H1 (cell line): ENCODE measurements at regions not wholly inside any gene's neighbourhood (a gene's known extent, or its start where the extent isn't known, plus 50 kb on each side); places are given as distances from the start of the nearest gene placed in this dataset.

Experiments used
- CTCF ChIA-PET: fragments of 300-600 bp; sonication (Branson Sonifier 250); formaldehyde crosslinking; loops from one replicate; lab custom pipeline; 2021; ENCODE audit not compliant: partially characterized antibody; lab: Charles Lee
- POLR2A ChIA-PET: fragments of 300-600 bp; sonication (Branson Sonifier 250); formaldehyde crosslinking; loops from one replicate; lab custom pipeline; 2021; ENCODE audit warnings: inconsistent platforms; ENCODE audit not compliant: partially characterized antibody; lab: Charles Lee
- DNase-seq, 2 experiments: peaks; one replicate each; pipeline versions ENCODE4 v3.0.0 to v3.0.0-alpha.2; 2010 to 2022; ENCODE audit warnings: low spot score in 2 of 2, low read depth in 1 of 2, mixed read lengths in 1 of 2
- FAIRE-seq: peaks from 2 replicates; lab custom pipeline; 2011; peaks lifted over from hg19 to GRCh38; lab: Jason Lieb, UNC
- H2AFZ ChIP-seq: 2 replicates; pipeline ENCODE4 v1.8.1; 2012; ENCODE audit warnings: low read length, inconsistent platforms
- H2AK5ac ChIP-seq: 2 replicates; pipeline ENCODE4 v1.6.1; 2013; ENCODE audit warnings: low read depth, low read length
- H2BK120ac ChIP-seq: replicated peaks from 2 replicates; pipeline ENCODE3; 2013; ENCODE audit warnings: low read depth, low read length, inconsistent platforms
- H2BK12ac ChIP-seq: 2 replicates; pipeline ENCODE4 v1.6.1; 2013; ENCODE audit warnings: low read depth, low read length
- H2BK15ac ChIP-seq: 2 replicates; pipeline ENCODE4 v1.6.1; 2013; ENCODE audit warnings: low read length
- H2BK20ac ChIP-seq: 2 replicates; pipeline ENCODE4 v1.6.1; 2013; ENCODE audit warnings: low read length
- H2BK5ac ChIP-seq: 2 replicates; pipeline ENCODE4 v1.6.1; 2013; ENCODE audit warnings: low read depth, low read length
- H3K14ac ChIP-seq: 2 replicates; pipeline ENCODE4 v1.6.1; 2013; ENCODE audit warnings: inconsistent platforms; ENCODE audit not compliant: insufficient read length
- H3K18ac ChIP-seq: 2 replicates; pipeline ENCODE4 v1.6.1; 2013; ENCODE audit warnings: low read length; ENCODE audit errors: extremely low read depth
- H3K23ac ChIP-seq: 2 replicates; pipeline ENCODE4 v1.6.1; 2013; ENCODE audit warnings: inconsistent platforms; ENCODE audit not compliant: insufficient read length
- H3K23me2 ChIP-seq: 2 replicates; pipeline ENCODE4 v1.6.1; 2013; ENCODE audit warnings: low read depth, low read length
- H3K27ac ChIP-seq: 2 replicates; pipeline ENCODE4 v1.6.1; 2011; ENCODE audit warnings: low read depth, low read length, inconsistent platforms
- H3K27me3 ChIP-seq, 4 experiments: replicated peaks in 1 of 4; 1 replicate in 1 of 4; 2 replicates in 3 of 4; pipeline versions ENCODE4 v1.6.1 to v1.8.1; 2011 to 2013; ENCODE audit warnings: low read length in 3 of 4, mild to moderate bottlenecking in 3 of 4, inconsistent platforms in 2 of 4, mixed read lengths in 2 of 4, moderate library complexity in 1 of 4; ENCODE audit not compliant: control insufficient read depth in 3 of 4, insufficient read depth in 3 of 4; ENCODE audit errors: extremely low read depth in 1 of 4
- H3K36me3 ChIP-seq, 4 experiments: 2 replicates each; pipeline versions ENCODE4 v1.6.1 to v1.8.1; 2011 to 2013; ENCODE audit warnings: mild to moderate bottlenecking in 4 of 4, low read length in 3 of 4, moderate library complexity in 2 of 4, control low read depth in 1 of 4, inconsistent platforms in 1 of 4; ENCODE audit not compliant: insufficient read depth in 4 of 4, control insufficient read depth in 2 of 4
- H3K4ac ChIP-seq: replicated peaks from 2 replicates; pipeline ENCODE3; 2013; ENCODE audit warnings: low read length, low read depth, mixed read lengths, inconsistent platforms; ENCODE audit not compliant: insufficient read length
- H3K4me1 ChIP-seq, 4 experiments: replicated peaks in 1 of 4; 1 replicate in 1 of 4; 2 replicates in 3 of 4; pipeline versions ENCODE4 v1.6.1 to v1.8.1; 2011 to 2013; ENCODE audit warnings: low read length in 3 of 4, inconsistent platforms in 2 of 4, mixed read lengths in 1 of 4; ENCODE audit not compliant: insufficient read depth in 4 of 4, control insufficient read depth in 3 of 4
- H3K4me2 ChIP-seq, 2 experiments: 2 replicates each; pipeline versions ENCODE4 v1.6.1 to v1.8.1; 2011 to 2013; ENCODE audit warnings: low read depth in 2 of 2, low read length in 2 of 2, control low read depth in 1 of 2, inconsistent platforms in 1 of 2, mild to moderate bottlenecking in 1 of 2; ENCODE audit not compliant: insufficient read depth in 1 of 2
- H3K4me3 ChIP-seq, 4 experiments: fragments of 200-600, 300-600 bp in 1 of 4; sonication (generic), shearing (Covaris generic), sonication (Bioruptor Twin) in 1 of 4; 2 replicates each; pipeline versions ENCODE4 v1.5.1 to v1.8.1; 2011 to 2016; ENCODE audit warnings: low read length in 4 of 4, low read depth in 3 of 4, control low read depth in 2 of 4, inconsistent platforms in 2 of 4, mild to moderate bottlenecking in 2 of 4, mixed read lengths in 1 of 4, moderate library complexity in 1 of 4; ENCODE audit not compliant: insufficient read depth in 2 of 4; ENCODE audit errors: extremely low read depth in 1 of 4
- H3K56ac ChIP-seq: replicated peaks from 2 replicates; pipeline ENCODE3; 2013; ENCODE audit warnings: low read depth, mild to moderate bottlenecking, mixed read lengths, low read length, inconsistent platforms; ENCODE audit not compliant: insufficient read length
- H3K79me1 ChIP-seq: 2 replicates; pipeline ENCODE4 v1.6.1; 2013; ENCODE audit warnings: low read depth, low read length, control low read depth
- H3K79me2 ChIP-seq, 2 experiments: 2 replicates each; pipeline versions ENCODE4 v1.6.1 to v1.8.1; 2012 to 2013; ENCODE audit warnings: low read length in 2 of 2, mild to moderate bottlenecking in 2 of 2, inconsistent platforms in 1 of 2; ENCODE audit not compliant: insufficient read depth in 2 of 2, control insufficient read depth in 1 of 2
- H3K9ac ChIP-seq, 4 experiments: replicated peaks in 1 of 4; 1 replicate in 1 of 4; 2 replicates in 3 of 4; pipeline versions ENCODE4 v1.6.1 to v1.8.1; 2011 to 2013; ENCODE audit warnings: low read depth in 3 of 4, low read length in 3 of 4, control low read depth in 2 of 4, mild to moderate bottlenecking in 2 of 4, moderate library complexity in 2 of 4, inconsistent platforms in 1 of 4; ENCODE audit errors: extremely low read depth in 1 of 4
- H3K9me3 ChIP-seq, 2 experiments: 2 replicates each; pipeline versions ENCODE4 v1.6.1 to v1.8.1; 2012 to 2013; ENCODE audit warnings: mild to moderate bottlenecking in 2 of 2, moderate library complexity in 2 of 2, control low read depth in 1 of 2, inconsistent platforms in 1 of 2, low read depth in 1 of 2, low read length in 1 of 2, mixed read lengths in 1 of 2; ENCODE audit not compliant: insufficient read depth in 2 of 2
- H4K20me1 ChIP-seq, 2 experiments: replicated peaks in 1 of 2; 2 replicates each; pipeline versions ENCODE3 to v1.8.1; 2011 to 2013; ENCODE audit warnings: inconsistent platforms in 2 of 2, low read length in 2 of 2, mild to moderate bottlenecking in 1 of 2; ENCODE audit not compliant: insufficient read depth in 2 of 2, control insufficient read depth in 1 of 2
- H4K5ac ChIP-seq: 2 replicates; pipeline ENCODE4 v1.6.1; 2013; ENCODE audit warnings: low read length, low read depth, mixed read lengths, inconsistent platforms; ENCODE audit not compliant: insufficient read length
- H4K8ac ChIP-seq: 2 replicates; pipeline ENCODE4 v1.8.0; 2013; ENCODE audit warnings: mild to moderate bottlenecking, moderate library complexity, low read length, inconsistent platforms; ENCODE audit not compliant: insufficient read depth; ENCODE audit errors: extremely low read depth
- H4K91ac ChIP-seq: replicated peaks from 2 replicates; pipeline ENCODE3; 2013; ENCODE audit warnings: low read length, mixed read lengths, inconsistent platforms; ENCODE audit not compliant: insufficient read length
- RAD21 ChIP-seq, 2 experiments: IDR thresholded peaks in 1 of 2; conservative IDR thresholded peaks in 1 of 2; 2 replicates each; pipeline ENCODE4 v1.6.1; 2011; ENCODE audit warnings: low read depth in 2 of 2, low read length in 2 of 2, improper control_type of control experiment in 1 of 2, inconsistent platforms in 1 of 2, mild to moderate bottlenecking in 1 of 2, moderate library complexity in 1 of 2
- RXRA ChIP-seq: IDR thresholded peaks from 2 replicates; pipeline ENCODE4 v1.6.1; 2011; ENCODE audit warnings: low read depth, mild to moderate bottlenecking, low read length, moderate library complexity; ENCODE audit not compliant: insufficient read depth
- TBP ChIP-seq: IDR thresholded peaks from 2 replicates; pipeline ENCODE4 v1.6.1; 2011; ENCODE audit warnings: low read depth, low read length, improper control_type of control experiment
- WGBS, 2 experiments: shearing (Covaris generic) in 1 of 2; methylation state at CpG; one replicate each; pipeline versions ENCODE4 v1.1.6 to v1.1.7; 2013 to 2015; ENCODE audit warnings: low lambda C conversion rate in 2 of 2, mixed read lengths in 2 of 2, inconsistent platforms in 1 of 2, low coverage in 1 of 2, missing lambda C conversion rate in 1 of 2; ENCODE audit not compliant: insufficient replicate concordance in 2 of 2, insufficient coverage in 1 of 2, insufficient read length in 1 of 2; ENCODE audit errors: extremely low coverage in 1 of 2, missing lambda C conversion rate in 1 of 2; 5-methylcytosine and 5-hydroxymethylcytosine counted together

- H3K4me3 ChIP-seq: no peak overlapping the region
- TF ChIP-seq TBP (no peak), RAD21 (IDR thresholded peaks at IDR 0.05 in 1 of 2, conservative IDR thresholded peaks at IDR 0.05 in 1 of 2; ENCODE audit: low read depth in 2 of 2, low read length in 2 of 2) (no peak), RXRA (no peak)
- CTCF ChIA-PET: interaction anchor here (0.8 to 2.1 kb wide), 7 partner anchors 10 to 383 kb away, joined by 3 to 6 read pairs (median 4); no protein-coding TSS in a partner anchor
- no peaks in the 10 kb centered on the region for H3K36me3 ChIP-seq
- H3K9ac ChIP-seq: no peak overlapping the region
- DNase-seq (no peak), FAIRE-seq (no peak)
- no peak overlapping the region for H4K5ac ChIP-seq
- H2BK5ac ChIP-seq: no peak overlapping the region
- H2AFZ ChIP-seq: no peak overlapping the region
- WGBS, 2 experiments: 81 to 100% methylated on average over 1 to 6 of the region's 6 CpGs
- no peak overlapping the region for H3K27ac ChIP-seq
- H4K91ac ChIP-seq: no peak overlapping the region
- no peak overlapping the region for H3K14ac ChIP-seq
- H3K4me1 ChIP-seq: peaks cover 0 to 5% (median 3%) of the 10 kb centered on the region in 4 experiments; a peak in 3 of 7 replicates
- H3K23ac ChIP-seq: no peak overlapping the region
- no peaks in the 10 kb centered on the region for H4K20me1 ChIP-seq
- H2BK120ac ChIP-seq: no peak overlapping the region
- no peaks in the 10 kb centered on the region for H3K9me3 ChIP-seq
- H4K8ac ChIP-seq: no peak overlapping the region; the same call in 1 of the 2 replicates
- no peak overlapping the region for H2BK15ac ChIP-seq
- POLR2A ChIA-PET: interaction anchor here (0.8 to 1.0 kb wide), 2 partner anchors 17 to 69 kb away, joined by 3 read pairs; no protein-coding TSS in a partner anchor
- no peaks in the 10 kb centered on the region for H3K79me2 ChIP-seq
- peak overlapping the region; percentile 12; the same call in 1 of the 2 replicates for H2BK12ac ChIP-seq
- H3K56ac ChIP-seq: no peak overlapping the region
- no peak overlapping the region for H3K18ac ChIP-seq
- H2BK20ac ChIP-seq: no peak overlapping the region
- peaks cover 0 to 10% (median 6%) of the 10 kb centered on the region in 4 experiments; a peak in 2 of 7 replicates for H3K27me3 ChIP-seq
- H3K23me2 ChIP-seq: no peaks in the 10 kb centered on the region; the same call in 1 of the 2 replicates
- 0 out of 2 replicates have a peak overlapping the region, but pooled peaks have one; percentile 7 for H2AK5ac ChIP-seq
- H3K4ac ChIP-seq: no peak overlapping the region
- H3K79me1 ChIP-seq: no peaks in the 10 kb centered on the region
- no peak overlapping the region for H3K4me2 ChIP-seq
These were observed 160.9 kb downstream of the CD83 start for GRCh38 chr6:14278446-14278845.
